ENCODE measurements at regions not wholly inside any gene's neighbourhood (a gene's known extent, or its start where the extent isn't known, plus 50 kb on each side); places are given as distances from the start of the nearest gene placed in this dataset.

DNA sequence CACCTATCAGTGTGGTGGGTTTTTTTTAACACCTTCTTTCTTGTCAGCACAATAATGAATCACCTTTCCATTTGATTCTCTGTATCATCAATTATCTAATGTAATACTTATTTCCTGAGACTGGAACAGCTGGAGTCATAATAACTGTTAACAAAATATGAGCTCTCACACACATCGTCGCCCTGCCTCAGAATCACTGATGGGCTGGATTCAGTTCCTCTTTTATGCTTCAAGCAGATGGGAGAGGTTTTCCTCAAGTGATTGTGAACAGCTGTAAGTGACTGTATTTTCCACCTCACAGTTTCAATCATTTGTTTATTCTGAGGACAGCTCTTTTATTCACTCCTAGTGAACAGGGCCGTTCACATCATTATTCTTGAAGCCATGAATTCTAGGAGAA is 330.2 kb downstream of the DSC3 start (continued):
- TF ChIP-seq, protein P1, sequence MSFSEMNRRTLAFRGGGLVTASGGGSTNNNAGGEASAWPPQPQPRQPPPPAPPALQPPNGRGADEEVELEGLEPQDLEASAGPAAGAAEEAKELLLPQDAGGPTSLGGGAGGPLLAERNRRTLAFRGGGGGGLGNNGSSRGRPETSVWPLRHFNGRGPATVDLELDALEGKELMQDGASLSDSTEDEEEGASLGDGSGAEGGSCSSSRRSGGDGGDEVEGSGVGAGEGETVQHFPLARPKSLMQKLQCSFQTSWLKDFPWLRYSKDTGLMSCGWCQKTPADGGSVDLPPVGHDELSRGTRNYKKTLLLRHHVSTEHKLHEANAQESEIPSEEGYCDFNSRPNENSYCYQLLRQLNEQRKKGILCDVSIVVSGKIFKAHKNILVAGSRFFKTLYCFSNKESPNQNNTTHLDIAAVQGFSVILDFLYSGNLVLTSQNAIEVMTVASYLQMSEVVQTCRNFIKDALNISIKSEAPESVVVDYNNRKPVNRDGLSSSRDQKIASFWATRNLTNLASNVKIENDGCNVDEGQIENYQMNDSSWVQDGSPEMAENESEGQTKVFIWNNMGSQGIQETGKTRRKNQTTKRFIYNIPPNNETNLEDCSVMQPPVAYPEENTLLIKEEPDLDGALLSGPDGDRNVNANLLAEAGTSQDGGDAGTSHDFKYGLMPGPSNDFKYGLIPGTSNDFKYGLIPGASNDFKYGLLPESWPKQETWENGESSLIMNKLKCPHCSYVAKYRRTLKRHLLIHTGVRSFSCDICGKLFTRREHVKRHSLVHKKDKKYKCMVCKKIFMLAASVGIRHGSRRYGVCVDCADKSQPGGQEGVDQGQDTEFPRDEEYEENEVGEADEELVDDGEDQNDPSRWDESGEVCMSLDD (CRISPR knock-in tag; IDR thresholded peaks at IDR 0.05; ENCODE audit: borderline replicate concordance) = no peak
- no peak for TF ChIP-seq ZNF512B (CRISPR knock-in tag; IDR thresholded peaks at IDR 0.05; ENCODE audit: borderline replicate concordance)
- TF ChIP-seq, protein P2, sequence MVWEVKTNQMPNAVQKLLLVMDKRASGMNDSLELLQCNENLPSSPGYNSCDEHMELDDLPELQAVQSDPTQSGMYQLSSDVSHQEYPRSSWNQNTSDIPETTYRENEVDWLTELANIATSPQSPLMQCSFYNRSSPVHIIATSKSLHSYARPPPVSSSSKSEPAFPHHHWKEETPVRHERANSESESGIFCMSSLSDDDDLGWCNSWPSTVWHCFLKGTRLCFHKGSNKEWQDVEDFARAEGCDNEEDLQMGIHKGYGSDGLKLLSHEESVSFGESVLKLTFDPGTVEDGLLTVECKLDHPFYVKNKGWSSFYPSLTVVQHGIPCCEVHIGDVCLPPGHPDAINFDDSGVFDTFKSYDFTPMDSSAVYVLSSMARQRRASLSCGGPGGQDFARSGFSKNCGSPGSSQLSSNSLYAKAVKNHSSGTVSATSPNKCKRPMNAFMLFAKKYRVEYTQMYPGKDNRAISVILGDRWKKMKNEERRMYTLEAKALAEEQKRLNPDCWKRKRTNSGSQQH (CRISPR knock-in tag; IDR thresholded peaks at IDR 0.05; ENCODE audit: low read depth) = no peak
- TF ChIP-seq ZNF784 (CRISPR knock-in tag; IDR thresholded peaks at IDR 0.05; ENCODE audit: borderline replicate concordance) = no peak
- TF ChIP-seq RFX5 (IDR thresholded peaks at IDR 0.05; ENCODE audit: low read depth, low read length) = no peak
- no peak for TF ChIP-seq FOSL1 (CRISPR knock-in tag; IDR thresholded peaks at IDR 0.05; ENCODE audit: borderline replicate concordance)
- no peak for TF ChIP-seq ATM (IDR thresholded peaks at IDR 0.05; ENCODE audit: borderline replicate concordance)
- TF ChIP-seq, protein P3, sequence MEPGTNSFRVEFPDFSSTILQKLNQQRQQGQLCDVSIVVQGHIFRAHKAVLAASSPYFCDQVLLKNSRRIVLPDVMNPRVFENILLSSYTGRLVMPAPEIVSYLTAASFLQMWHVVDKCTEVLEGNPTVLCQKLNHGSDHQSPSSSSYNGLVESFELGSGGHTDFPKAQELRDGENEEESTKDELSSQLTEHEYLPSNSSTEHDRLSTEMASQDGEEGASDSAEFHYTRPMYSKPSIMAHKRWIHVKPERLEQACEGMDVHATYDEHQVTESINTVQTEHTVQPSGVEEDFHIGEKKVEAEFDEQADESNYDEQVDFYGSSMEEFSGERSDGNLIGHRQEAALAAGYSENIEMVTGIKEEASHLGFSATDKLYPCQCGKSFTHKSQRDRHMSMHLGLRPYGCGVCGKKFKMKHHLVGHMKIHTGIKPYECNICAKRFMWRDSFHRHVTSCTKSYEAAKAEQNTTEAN (CRISPR knock-in tag; conservative IDR thresholded peaks at IDR 0.05) = no peak
